Pancreas (tissue), 10 donors: ENCODE measurements at regions not wholly inside any gene's neighbourhood (a gene's known extent, or its start where the extent isn't known, plus 50 kb on each side); places are given as distances from the start of the nearest gene placed in this dataset.

Experiments
- ATAC-seq, 4 donors: fragments of 200-7000 bp; cut with Tn5 transposase; one replicate each; pipeline versions ENCODE4 v1.8.0 to v1.9.1; 2020; ENCODE audit warnings: mild to moderate bottlenecking in 4 of 4, moderate library complexity in 4 of 4
- DNase-seq, 6 donors: peaks; one replicate each; pipeline ENCODE4 v3.0.0-alpha.2; 2020
- FAIRE-seq: peaks from 2 replicates; lab custom pipeline; 2012; peaks lifted over from hg19 to GRCh38; lab: Jason Lieb, UNC
- H3K27ac ChIP-seq, 4 donors: fragments of 200-600 bp; sonication (generic); 1 replicate in 3 of 4; 2 replicates in 1 of 4; pipeline versions ENCODE4 v1.5.0 to v1.8.0; 2020
- H3K27me3 ChIP-seq, 4 donors: fragments of 200-600 bp; one replicate each; pipeline ENCODE4 v1.8.0; 2021
- H3K36me3 ChIP-seq, 3 donors: fragments of 200-600 bp; sonication (generic) in 1 of 3; one replicate each; pipeline versions ENCODE4 v1.5.0 to v1.8.0; 2020 to 2021
- H3K4me1 ChIP-seq, 3 donors: fragments of 200-600 bp; one replicate each; pipeline ENCODE4 v1.8.0; 2021
- H3K4me3 ChIP-seq, 4 donors: fragments of 200-600 bp; sonication (generic) in 2 of 4; one replicate each; pipeline versions ENCODE4 v1.5.0 to v1.8.0; 2020 to 2021
- H3K9me3 ChIP-seq, 4 donors: fragments of 200-600 bp; one replicate each; pipeline ENCODE4 v1.8.0; 2021
- CTCF ChIP-seq, 4 donors: fragments of 200-600 bp; sonication (generic) in 3 of 4; IDR thresholded peaks; one replicate each; pipeline versions ENCODE4 v1.5.0 to v1.8.0; 2021; ENCODE audit warnings: antibody characterized with exemption in 4 of 4
- WGBS, 2 donors: extraction: QIAGEN DNeasy Blood & Tissue Kit; methylation state at CpG; one replicate each; pipeline ENCODE4 v1.1.7; 2013; 5-methylcytosine and 5-hydroxymethylcytosine counted together
- intact Hi-C, 3 donors: fragments of 100-400 bp; cut with DNase I; formaldehyde crosslinking; loops; one replicate each; pipeline versions ENCODE4 v1.11.1 to v1.14.2; 2022
- donor health status: healthy with polysubstance abuse.
- donor health status: DM: no; HTN: no; CAD: no; lungs with moderate emphysema.
- donor health status: DM: no; HTN: no; CAD: no.
- donor health status: control.
- donor health status: control.
- donor health status: Bipolar disorder and iron deficiency.
- donor health status: DM: yes; HTN: yes; CAD: no.
- donor health status: DM: no; HTN: no; CAD: no.
- donor health status: DM: no; HTN: no; CAD: no.
- donor health status: DM: yes; HTN: yes; CAD: no.

DNA sequence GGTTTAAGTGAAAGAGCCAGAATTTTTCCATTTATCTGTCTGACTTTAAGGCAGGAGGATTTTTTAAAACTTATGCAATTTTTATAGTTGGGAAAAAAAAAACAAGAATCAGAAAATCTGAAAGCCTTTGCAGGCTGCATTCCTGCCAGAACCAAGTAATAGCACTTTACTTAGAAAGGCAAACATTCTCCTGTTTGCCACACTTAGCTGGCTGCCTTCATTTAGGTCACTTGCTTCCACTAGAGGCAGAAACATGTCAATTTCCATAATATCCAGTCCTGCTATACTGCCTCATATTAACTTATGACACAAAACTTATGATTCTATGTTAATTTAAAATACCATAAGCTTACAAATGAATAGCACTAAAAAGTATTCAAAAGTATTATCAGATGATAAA lies 425.8 kb downstream of the FRK start:
- ATAC-seq: no peak
- no peak for TF ChIP-seq CTCF (IDR thresholded peaks at IDR 0.05)
- Histone ChIP-seq H3K4me1 (no peaks in the 10 kb centered on the region), H3K27me3 (no peaks in the 10 kb centered on the region), H3K4me3 (no peak overlapping the region), H3K27ac (no peak overlapping the region), H3K36me3 (no peaks in the 10 kb centered on the region), H3K9me3 (no peaks in the 10 kb centered on the region)
- intact Hi-C loops: no loop called here
- no peak for DNase-seq
- no peak for FAIRE-seq

GRCh38 chr6:115634131-115634530 lies 426.6 kb downstream of the FRK start:
- DNase-seq: no peak
- H3K27ac ChIP-seq: no peak overlapping the region
- no peaks in the 10 kb centered on the region for H3K36me3 ChIP-seq
- TF ChIP-seq CTCF (IDR thresholded peaks at IDR 0.05): no peak
- H3K4me3 ChIP-seq: no peak overlapping the region
- intact Hi-C loops: no loop called here
- no peaks in the 10 kb centered on the region for H3K9me3 ChIP-seq
- 63 to 73% methylated on average over 2 of the region's 2 CpGs for WGBS, 2 donors
- H3K27me3 ChIP-seq: no peaks in the 10 kb centered on the region
- ATAC-seq: no peak
- no peak for FAIRE-seq
- H3K4me1 ChIP-seq: no peaks in the 10 kb centered on the region

- Histone ChIP-seq H3K4me1 (no peaks in the 10 kb centered on the region), H3K9me3 (no peaks in the 10 kb centered on the region), H3K27me3 (no peaks in the 10 kb centered on the region), H3K4me3 (no peak overlapping the region), H3K27ac (no peak overlapping the region), H3K36me3 (no peaks in the 10 kb centered on the region)
- DNase-seq: no peak
- FAIRE-seq: no peak
- no peak for ATAC-seq
- intact Hi-C loops: no loop called here
- no peak for TF ChIP-seq CTCF (IDR thresholded peaks at IDR 0.05)
Observed at GRCh38 chr6:115631028-115631427, 429.7 kb downstream of the FRK start.

DNA sequence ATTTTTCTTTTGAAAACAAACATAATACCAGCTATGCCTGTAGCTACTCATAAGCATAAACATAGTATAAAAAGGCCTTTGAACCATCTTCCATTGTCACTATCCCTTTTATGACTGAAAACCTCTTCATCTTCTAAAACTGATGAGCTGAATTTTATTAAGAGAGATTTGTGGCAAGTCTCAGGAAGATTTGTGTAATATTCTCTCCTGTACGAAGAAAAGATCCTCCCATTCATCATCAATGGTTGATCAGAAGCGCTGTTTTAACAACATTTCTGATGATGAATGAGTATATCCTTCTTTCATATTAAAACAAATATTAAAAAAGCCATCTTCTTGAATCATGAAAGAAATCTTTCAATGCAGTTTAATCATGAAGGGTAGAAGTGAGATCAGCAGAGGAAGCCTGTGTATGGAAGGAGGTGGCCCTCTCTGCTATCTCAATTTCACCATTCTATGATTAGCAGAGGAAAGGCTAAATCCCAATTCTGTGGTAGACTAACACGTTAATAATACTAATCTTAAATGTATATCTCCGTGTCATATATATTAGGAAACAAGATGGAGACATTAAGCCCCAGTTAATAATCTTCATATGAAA lies 430.2 kb downstream of the FRK start:
- no peaks in the 10 kb centered on the region for H3K27me3 ChIP-seq
- H3K4me3 ChIP-seq: no peak overlapping the region
- H3K27ac ChIP-seq: no peak overlapping the region
- H3K36me3 ChIP-seq: no peaks in the 10 kb centered on the region
- TF ChIP-seq CTCF (IDR thresholded peaks at IDR 0.05): no peak
- ATAC-seq (no peak), DNase-seq (no peak), FAIRE-seq (no peak)
- H3K9me3 ChIP-seq: no peaks in the 10 kb centered on the region
- no peaks in the 10 kb centered on the region for H3K4me1 ChIP-seq
- WGBS, 2 donors: 73 to 80% methylated on average over 4 of the region's 4 CpGs
- intact Hi-C loops: no loop called here

DNA sequence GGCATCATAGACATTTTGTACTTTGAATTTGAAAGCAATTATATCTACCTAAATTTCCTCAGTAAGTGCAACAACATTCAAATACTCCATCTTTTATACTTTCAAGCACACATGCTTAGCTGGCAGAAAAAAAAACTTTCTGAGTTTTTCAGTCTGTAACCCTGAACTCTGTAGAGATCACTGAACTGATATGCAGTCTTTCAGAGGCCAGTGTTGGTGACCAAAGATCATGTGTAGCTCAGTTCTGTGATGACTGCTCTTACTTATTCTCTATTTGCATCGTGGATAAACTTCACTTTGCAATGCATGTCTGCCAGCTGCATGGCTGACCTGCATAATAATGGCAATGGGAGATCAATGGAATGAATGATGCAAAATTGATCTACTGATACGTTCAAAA lies 431.3 kb downstream of the FRK start:
- Histone ChIP-seq H3K4me3 (no peak overlapping the region), H3K36me3 (no peaks in the 10 kb centered on the region), H3K9me3 (no peaks in the 10 kb centered on the region), H3K27ac (no peak overlapping the region), H3K4me1 (no peaks in the 10 kb centered on the region), H3K27me3 (no peaks in the 10 kb centered on the region)
- TF ChIP-seq CTCF (IDR thresholded peaks at IDR 0.05): no peak
- no peak for FAIRE-seq
- 45 to 53% methylated on average over 2 of the region's 2 CpGs for WGBS, 2 donors
- ATAC-seq: no peak
- no peak for DNase-seq
- intact Hi-C loops: no loop called here
